Kidney (tissue), 13 donors: ENCODE measurements at regions not wholly inside any gene's neighbourhood (a gene's known extent, or its start where the extent isn't known, plus 50 kb on each side); places are given as distances from the start of the nearest gene placed in this dataset.

Source experiments
- DNase-seq, 5 donors: peaks; one replicate each; pipeline ENCODE4 v3.0.0-alpha.2; 2013 to 2020
- FAIRE-seq: peaks from 2 replicates; lab custom pipeline; 2012; peaks lifted over from hg19 to GRCh38; lab: Jason Lieb, UNC
- H3K27ac ChIP-seq, 2 donors: one replicate each; pipeline ENCODE4 v1.7.0; 2013; ENCODE audit warnings: low read depth in 2 of 2, low read length in 2 of 2, inconsistent platforms in 1 of 2
- H3K27me3 ChIP-seq: one replicate; pipeline ENCODE4 v1.7.1; 2013; ENCODE audit warnings: low read length, inconsistent platforms; ENCODE audit not compliant: control insufficient read depth, insufficient read depth
- H3K36me3 ChIP-seq, 3 donors: one replicate each; pipeline versions ENCODE4 v1.7.0 to v1.7.1; 2013; ENCODE audit warnings: low read length in 3 of 3, control low read depth in 1 of 3, inconsistent platforms in 1 of 3; ENCODE audit not compliant: insufficient read depth in 3 of 3, control insufficient read depth in 2 of 3
- H3K4me1 ChIP-seq, 3 donors: one replicate each; pipeline versions ENCODE4 v1.7.0 to v1.7.1; 2013; ENCODE audit warnings: low read length in 3 of 3, inconsistent platforms in 1 of 3, low read depth in 1 of 3; ENCODE audit not compliant: control insufficient read depth in 2 of 3, insufficient read depth in 2 of 3
- H3K4me3 ChIP-seq, 3 donors: one replicate each; pipeline versions ENCODE4 v1.7.0 to v1.8.1; 2013; ENCODE audit warnings: low read length in 3 of 3, control low read depth in 1 of 3, inconsistent platforms in 1 of 3
- H3K9ac ChIP-seq, 3 donors: one replicate each; pipeline versions ENCODE4 v1.7.0 to v1.7.1; 2013; ENCODE audit warnings: low read length in 3 of 3, control low read depth in 1 of 3, inconsistent platforms in 1 of 3
- H3K9me3 ChIP-seq, 3 donors: one replicate each; pipeline versions ENCODE4 v1.7.0 to v1.7.1; 2013; ENCODE audit warnings: low read length in 3 of 3, control low read depth in 1 of 3, inconsistent platforms in 1 of 3; ENCODE audit not compliant: control insufficient read depth in 2 of 3, insufficient read depth in 1 of 3
- CTCF ChIP-seq: IDR thresholded peaks from 3 replicates; pipeline ENCODE4 v1.5.1; 2012; ENCODE audit warnings: mild to moderate bottlenecking, moderate library complexity, borderline replicate concordance; ENCODE audit not compliant: insufficient read depth; ENCODE audit errors: extremely low read depth
- intact Hi-C: fragments of 100-400 bp; cut with DNase I; formaldehyde crosslinking; loops from one replicate; pipeline ENCODE4 v1.11.1; 2022
- donor health status: control.
- donor health status: control.
- donor health status: control.
- donor health status: control.
- donor health status: control.
- donor health status: DM: yes; HTN: yes; CAD: no.
- donor health status: Normal renal cell carcinoma (clear cell type).

GRCh38 chr18:73093687-73094250 lies 226.0 kb upstream of the NETO1 start:
- Histone ChIP-seq H3K9me3 (peaks cover 0 to 2% (median 2%) of the 10 kb centered on the region in 3 donors), H3K27ac (no peak overlapping the region), H3K36me3 (no peaks in the 10 kb centered on the region), H3K4me1 (no peaks in the 10 kb centered on the region), H3K9ac (no peak overlapping the region), H3K27me3 (no peaks in the 10 kb centered on the region), H3K4me3 (no peak overlapping the region)
- intact Hi-C loops, result no loop called here
- no peak for FAIRE-seq
- no peak for TF ChIP-seq CTCF
- DNase-seq, result no peak

GRCh38 chr18:73088445-73088844 lies 220.7 kb upstream of the NETO1 start:
- no peaks in the 10 kb centered on the region for H3K36me3 ChIP-seq
- FAIRE-seq (peak; percentile 75), DNase-seq (no peak)
- intact Hi-C loops, result no loop called here
- no peak for TF ChIP-seq CTCF
- peaks cover 0 to 2% (median 0%) of the 10 kb centered on the region in 3 donors for H3K9me3 ChIP-seq
- H3K9ac ChIP-seq, result no peak overlapping the region
- no peak overlapping the region for H3K27ac ChIP-seq
- no peaks in the 10 kb centered on the region for H3K4me1 ChIP-seq
- no peaks in the 10 kb centered on the region for H3K27me3 ChIP-seq
- no peak overlapping the region for H3K4me3 ChIP-seq

- FAIRE-seq, result no peak
- DNase-seq, result no peak
- H3K27me3 ChIP-seq, result no peaks in the 10 kb centered on the region
- H3K27ac ChIP-seq, result no peak overlapping the region
- intact Hi-C loops, result no loop called here
- no peak overlapping the region for H3K4me3 ChIP-seq
- no peak for TF ChIP-seq CTCF
- H3K9me3 ChIP-seq, result no peaks in the 10 kb centered on the region
- H3K36me3 ChIP-seq, result no peaks in the 10 kb centered on the region
- no peak overlapping the region for H3K9ac ChIP-seq
- H3K4me1 ChIP-seq, result no peaks in the 10 kb centered on the region
These were observed 219.6 kb upstream of the NETO1 start for GRCh38 chr18:73087282-73087977.
